ENCODE measurements at regions not wholly inside any gene's neighbourhood (a gene's known extent, or its start where the extent isn't known, plus 50 kb on each side); places are given as distances from the start of the nearest gene placed in this dataset.

DNA sequence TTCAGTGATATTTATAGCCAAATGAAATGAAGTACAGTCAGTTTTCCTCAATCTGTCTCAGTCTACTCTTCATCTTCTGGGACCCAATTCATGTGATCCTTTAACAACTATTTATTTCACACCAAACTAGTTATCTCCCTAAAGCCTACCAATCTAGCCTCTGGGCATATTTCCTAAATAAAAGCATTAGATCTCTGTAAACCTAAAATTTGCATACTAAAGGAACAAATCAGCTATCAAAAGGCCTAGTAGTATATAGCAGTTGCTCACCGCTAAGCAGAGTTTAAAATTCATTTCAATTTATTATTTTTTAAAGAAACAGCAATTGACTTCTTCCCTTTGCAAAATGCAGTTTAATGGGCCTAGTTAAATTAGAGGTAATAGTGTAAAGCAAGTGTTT, 280.2 kb downstream of the ZEB2 start:
- no peak for DNase-seq

DNA sequence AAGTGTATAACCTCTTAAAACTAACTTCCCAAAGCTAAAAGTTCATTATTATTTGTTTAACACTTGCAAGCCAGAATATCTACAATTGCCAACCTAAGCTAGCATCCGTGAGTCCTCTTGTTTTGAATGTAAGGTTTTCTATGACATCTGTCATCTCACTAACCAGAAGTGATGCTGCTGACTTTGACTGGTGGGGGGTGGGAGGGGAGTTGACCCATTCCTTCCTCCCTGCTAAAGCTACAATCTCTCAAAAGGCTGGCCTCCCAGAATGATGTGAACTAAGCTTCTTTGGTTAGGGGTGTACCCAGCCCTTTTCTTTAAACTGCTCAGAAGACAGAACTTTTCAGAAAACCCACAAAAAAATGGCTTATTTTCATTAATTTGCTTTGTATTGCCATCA, 280.6 kb downstream of the ZEB2 start:
- DNase-seq, result no peak

DNA sequence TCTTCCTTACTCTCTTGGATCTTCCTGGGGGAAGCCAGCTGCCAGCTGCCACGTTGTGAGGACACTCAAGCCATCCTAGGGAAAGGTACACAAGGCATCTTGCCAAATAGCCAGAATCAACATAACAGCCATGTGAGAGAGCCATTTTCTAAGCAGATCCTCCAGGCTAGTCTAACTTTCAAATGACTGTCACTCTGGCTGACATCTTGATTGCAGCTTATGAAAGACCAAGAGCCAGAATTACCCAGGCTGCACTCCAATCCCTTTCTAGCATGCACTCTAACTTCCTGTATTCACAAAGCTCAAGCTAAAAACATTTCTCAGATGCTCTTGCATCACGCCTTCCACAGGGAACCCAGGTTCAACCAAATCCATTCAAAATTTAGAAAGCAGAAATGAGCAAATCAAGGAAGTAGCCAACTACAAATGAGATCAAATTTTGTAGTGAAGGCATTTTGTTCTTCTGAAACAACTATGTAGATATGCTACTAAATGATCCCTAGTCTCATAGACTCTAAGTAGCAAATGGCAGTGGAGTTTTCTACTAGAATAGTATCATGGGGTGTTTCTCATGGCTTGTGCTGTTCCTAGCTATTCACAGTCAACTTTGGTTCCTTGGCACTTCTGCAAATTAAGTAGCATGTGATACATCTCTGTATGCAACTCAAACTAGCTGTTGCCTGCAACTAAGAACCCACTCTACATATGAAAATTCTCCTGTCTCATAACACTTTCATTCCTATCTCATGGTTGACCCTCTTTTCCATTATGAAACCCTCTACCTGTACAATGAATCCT, 281.9 kb downstream of the ZEB2 start:
- no peak for DNase-seq

DNA sequence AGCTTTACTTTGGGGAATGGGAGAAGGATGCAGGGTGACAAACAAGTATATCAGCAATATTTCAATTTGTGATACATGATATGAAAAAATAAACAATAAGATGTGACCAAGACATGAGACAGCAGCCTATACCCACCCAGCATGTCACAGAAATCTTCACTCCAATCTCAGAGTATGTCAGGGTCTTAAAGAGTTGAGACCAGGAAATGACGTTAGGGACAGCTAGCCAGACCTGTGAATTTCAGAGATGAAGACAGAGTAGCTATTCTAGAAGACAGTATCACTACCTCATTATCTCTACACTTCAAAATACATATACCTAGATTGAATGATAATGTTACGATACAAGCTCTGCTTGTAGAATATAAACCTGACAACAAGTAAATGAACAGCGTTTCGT, 282.8 kb downstream of the ZEB2 start:
- DNase-seq, result no peak

DNA sequence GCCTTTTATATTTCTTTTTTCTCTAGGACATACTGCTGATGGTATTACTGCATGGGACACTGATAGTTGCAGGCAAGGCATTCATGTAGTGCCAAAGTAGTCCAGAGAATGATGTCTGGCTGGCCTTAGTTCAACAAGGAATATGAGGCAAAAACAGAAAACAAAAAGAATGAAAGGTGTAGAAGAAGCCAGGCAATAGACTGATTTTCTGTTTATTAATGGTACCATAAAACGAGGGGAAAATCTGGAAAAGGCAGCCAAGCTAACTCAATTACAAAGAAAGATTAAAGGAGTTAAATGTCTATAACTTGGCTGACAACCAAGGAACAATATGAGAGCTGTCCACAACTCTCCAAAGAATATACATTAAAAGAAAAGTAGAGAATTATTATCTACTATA, 284.9 kb downstream of the ZEB2 start:
- DNase-seq, result no peak

DNA sequence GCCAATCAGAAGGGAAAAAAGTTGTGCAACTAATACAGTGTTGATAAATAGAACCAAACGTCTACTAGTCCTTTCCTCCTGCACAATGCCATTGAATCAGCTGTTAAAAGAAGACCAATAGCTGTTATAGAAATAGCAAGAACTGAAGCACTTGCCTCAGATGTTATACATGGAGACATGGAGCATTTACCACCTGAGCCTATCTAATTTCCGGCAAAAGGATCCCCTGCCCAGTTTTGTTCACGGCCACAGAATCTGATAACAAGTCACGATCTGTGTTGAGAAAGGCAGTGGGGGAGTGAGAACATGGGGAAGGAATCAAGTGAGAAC, 285.4 kb downstream of the ZEB2 start:
- DNase-seq, result no peak

DNA sequence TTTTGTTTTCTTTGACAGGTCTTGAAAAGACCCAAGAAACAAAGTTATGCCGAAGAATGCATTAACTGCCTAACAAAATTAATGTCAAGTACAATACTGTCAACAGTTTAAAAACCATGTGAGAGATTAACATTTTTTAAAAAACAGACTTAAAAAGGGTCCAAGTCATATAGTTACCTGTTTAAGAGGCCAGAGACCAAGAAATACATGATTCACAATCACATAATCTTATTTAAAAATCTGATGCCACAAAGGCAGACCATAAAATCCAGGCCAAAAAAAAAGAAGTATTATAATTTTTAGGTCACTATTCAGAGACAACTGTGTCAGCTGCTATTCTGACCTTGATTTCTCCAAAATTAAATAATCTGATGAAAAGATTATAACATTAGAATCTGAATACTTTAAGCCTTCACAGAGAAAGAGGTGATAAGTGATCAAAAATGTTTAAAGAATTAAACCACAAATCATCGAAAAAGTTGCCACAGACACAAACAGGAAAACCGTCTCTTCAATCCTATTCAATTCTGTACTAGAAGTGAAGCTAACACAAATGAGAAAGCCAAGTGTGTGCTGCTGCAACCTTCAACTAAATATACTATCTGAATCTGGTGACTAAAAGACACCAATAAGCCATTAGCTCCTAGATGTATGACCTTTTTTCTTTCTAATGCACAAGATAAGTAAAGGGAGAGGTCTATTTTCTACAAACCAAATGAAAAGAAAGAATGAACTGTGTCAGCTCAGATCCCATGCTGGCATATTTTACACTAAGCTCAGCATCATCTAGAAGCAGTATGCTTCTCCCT, 286.0 kb downstream of the ZEB2 start:
- no peak for DNase-seq

DNA sequence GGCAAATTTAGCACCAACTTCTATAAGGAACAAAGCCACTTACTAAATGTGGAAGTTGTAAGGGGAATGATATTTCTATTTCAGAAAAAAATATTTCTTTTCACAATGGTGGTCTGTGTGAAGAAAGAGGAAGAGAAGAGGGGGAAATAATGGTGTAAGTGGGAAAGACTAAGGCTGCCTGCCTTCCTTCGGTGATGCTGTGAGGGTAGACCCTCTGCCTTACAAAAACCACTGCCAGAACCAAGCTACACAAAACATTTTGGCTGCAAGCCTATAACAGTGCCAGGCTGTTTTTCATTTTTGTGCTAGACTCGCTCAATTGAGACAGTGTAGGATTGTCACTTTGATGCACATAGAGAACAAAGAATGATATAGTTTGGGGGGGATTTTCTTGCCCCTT, 286.6 kb downstream of the ZEB2 start:
- no peak for DNase-seq

DNA sequence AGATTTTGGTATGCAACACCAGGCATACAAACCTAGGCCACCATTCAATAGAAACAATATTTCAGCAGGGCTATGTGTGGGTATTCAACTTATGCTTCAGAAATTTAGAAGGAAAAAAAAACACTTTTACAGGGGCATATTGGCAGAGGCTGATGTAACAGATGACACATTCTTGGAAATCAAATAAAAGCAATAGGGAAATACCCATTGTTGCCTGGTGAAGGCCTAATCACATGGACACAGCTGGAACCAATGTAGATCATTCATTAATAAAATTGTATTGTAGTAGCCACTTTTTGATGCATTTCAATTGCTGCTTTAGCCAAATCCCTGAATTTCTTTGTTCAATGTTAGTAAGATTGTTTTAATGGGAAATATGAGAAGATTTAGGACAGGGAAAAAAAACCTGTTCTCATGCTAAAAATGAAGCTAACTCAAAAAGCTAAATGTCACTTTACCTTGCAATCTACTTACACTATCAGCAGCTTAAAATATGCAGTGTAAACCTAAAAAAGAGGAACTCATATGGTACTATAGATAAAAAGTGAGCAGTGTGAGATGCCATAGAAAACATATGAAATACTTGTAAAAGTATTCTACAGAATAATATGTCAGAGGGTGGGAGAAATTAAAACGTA, 289.4 kb downstream of the ZEB2 start:
- DNase-seq, result no peak

DNA sequence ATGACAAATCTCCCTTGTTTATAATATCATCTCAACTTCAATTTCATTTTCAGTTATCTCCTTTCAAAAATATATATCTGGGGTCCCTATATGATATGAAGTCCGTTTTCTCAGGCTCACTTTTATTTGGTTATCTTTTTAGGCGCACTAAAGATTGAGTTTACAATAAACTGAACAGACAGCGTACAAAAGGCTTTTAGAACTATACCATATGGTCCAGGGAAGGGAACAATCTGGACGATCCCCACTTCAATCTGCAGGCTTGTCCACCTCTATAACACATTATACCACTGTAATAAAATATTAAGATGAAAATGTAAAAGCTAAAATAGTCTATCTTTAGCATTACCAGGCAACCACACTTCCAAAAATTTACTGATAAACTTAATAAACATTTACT, 289.9 kb downstream of the ZEB2 start:
- no peak for DNase-seq

DNA sequence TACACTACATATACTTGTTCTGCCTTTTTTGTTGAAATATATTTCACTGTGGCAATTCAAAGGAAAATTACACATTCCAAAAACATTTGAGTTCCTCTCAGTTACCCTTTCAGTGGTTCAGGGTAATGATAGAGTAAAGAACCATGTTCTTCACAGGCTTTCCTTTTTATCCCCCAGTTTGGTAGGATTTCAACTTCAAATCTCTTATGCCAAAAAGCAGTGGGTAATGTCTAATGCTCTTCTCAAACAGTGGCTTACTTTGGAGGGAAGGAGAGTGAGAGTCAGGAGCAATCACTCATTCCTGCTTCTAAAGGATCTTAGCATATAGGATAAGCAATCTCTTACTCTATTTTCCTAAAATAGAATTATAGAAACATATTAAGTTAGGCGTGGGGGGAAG, 290.6 kb downstream of the ZEB2 start:
- no peak for DNase-seq

DNA sequence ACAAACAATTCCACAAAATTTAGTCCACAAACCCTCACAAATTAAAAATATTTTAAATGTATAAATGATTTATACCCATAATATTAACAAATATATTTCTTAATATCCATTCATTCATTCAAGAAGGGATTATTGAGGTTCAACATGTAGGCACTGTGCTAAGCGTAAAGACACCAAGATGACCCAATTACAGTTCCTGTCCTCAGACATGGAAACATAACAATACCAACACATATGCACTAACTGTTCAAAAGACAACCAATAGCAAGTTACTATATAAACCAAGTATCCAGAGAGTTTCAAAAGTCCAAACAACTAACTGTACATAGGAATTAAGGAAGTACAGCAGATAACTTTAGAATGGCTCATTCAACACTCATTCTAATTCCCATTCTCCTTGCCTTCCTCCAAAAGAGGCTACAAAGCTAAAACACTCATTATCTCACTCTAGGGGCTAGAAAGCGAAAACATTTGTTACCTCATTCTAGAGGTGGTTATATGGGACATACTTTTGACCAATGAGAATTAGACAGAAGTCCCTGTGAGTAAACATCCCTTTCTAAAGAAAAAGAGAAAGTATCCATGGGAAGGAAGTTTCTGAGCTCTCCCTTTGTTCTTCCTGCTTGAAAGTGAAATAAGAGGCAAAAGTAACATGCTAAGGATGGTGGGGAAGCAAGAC, 292.4 kb downstream of the ZEB2 start:
- DNase-seq, result no peak

DNA sequence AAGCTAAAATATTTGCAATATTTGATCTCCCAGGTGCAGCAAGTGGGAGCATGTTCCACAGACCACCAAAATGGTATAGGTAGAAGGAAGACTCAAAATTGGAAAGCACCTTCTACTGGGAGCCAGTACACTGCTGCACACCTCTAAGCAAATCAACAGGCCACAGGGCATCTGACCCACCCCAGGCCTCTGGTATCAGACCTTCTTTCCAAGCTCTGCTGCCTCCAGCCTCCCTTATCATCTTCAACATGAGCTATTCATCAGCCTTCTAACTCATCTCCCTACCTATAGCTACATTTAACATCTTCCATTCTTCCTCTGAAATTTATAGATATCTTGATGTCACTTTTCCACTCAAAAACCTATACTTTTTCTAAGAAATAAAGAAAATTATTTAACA, 294.8 kb downstream of the ZEB2 start:
- no peak for DNase-seq

DNA sequence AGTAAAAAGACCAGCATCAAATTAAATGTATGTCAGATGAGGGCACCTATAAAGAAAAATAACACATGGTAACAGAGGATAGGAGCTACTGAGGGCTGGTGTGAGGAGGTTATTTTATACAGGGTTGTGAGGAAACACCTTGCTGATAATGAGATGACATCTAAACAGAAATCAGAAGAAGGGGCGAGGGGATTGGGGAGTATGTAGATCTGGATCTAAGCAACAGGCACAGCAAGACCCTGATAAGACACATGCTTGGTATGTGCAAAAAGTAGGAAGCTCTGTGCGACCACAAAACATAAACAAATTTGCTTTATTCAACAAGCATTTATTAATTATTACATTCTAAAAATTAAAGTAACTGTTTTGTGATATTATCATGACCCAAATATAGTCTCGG, 295.4 kb downstream of the ZEB2 start:
- no peak for DNase-seq

DNA sequence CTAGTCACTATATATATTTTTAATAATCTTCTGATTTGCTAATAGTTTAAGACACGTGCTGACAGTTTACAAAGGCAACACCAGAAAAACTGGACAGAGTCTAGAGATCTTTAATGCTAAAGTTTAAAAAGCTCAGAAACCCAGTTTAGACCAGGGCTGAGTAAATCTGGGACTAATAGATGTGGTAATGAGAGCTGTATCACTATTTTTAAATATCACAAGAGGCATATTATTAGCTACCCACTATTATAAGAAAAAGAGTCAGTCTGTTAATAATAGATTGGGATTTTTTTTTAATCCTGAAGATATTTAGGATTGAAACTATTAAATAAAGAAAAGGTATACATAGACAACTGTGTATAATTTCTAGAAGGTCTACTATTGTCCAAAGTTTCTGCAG, 299.9 kb downstream of the ZEB2 start:
- no peak for DNase-seq

DNA sequence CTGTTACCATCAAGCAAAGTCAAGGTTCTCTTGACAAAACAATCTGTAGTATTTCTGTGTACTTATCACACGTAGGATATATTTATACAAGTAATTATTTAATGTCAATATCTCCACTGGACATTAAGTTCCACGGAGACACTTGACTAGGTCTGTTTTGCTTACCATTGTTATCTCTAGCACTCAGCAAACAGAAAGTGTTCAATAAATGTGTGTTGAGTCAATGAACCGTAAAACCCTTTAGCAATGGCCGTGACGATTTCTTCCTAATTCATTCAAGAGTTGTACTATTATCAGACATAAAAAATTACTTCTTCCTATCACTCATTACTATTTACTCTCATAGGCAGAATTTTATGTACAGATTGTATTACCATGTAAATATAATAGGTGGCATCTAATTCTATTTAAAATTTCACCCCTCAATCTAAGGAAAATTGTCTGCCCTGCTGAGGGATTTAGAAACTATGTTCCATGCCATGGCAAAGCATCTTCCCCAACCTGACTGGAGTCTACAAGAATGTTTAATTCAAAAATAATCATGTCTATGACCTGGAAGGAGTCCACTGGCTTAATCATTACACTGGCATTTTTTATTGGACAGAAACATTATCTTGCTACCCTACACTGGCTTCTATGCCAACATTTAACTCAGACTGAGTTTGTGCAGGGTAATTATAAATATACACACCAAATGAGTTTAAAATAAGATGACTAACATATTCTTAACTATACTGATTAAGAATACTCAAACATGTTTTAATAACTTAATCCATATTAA, 301.9 kb downstream of the ZEB2 start:
- no peak for DNase-seq

DNA sequence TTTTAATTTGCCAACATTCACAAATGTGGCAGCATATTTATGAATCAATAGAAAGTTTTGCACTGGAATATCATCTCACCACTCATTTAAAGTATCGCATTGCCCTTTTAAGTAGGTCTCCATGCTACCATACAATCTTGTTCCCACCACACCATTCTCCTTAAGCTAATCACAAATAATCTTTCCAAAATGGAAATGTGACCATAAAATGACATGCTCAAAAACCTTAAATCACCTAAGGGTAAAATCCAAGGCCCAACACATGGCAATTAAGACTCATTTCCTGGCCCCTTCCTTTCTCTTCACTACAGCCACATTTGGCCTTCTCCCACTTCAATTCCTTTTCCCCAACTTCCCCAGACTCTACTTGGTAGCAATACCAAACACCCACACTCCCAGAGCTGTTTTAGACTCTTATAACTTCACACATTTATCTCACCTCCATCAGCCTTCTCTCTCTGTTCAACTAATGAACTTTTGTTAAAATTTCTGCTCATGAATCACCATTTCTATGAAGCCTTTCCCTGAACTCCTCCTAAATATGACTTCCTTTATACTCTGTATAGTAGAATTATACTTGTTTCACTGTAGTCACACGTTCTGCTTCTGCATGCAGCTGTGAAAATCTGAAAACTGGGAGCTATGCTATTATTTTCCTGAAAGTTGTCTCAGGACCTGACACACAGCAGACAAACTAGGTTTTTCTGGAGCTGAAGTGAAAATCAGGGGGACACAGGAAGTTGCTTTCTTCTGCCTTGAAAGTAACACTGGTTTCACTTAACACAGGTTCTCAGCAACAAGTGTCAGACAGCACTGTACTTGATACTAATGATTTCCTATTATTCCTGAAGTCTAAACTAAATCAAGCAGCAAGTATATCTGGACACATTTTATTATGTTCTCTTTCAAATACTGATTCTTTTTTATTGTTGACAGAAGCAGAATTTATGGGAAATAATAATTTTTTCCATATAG, 303.9 kb downstream of the ZEB2 start:
- no peak for DNase-seq

DNA sequence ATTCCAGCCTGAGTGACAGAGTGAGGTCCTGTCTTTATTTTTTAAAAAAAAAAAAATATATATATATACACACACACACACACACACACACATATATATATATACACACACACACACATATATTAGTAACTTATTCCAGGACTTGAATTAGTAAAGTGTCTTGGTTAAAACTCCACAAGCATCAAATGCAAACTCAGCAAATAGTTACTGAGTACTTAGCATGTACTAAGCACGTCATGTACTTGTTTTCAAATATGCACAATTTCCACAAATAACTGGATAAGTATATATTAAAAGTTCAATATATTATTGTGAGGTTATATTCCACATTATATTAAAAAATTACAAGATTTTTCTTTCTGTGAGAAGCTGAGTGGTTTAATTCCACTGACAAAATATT, 304.7 kb downstream of the ZEB2 start:
- no peak for DNase-seq

DNA sequence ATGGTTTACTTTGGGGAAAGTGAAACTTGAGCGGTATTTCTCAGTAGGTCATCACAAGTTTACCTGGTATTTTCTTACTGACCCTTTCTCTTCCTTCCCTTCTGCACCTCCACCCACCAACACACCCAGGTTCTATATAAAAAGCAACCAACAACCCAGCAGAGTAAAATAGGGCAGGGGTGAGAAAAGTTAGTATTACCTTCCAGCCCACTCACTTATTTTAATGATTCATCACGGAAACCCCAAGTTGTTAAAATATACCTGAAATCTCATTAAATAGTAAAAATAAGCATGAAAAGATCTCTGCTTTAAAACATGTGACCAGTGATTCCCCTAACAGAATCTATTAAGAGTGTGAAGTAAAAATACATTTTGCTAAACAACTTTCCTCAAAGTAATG, 306.1 kb downstream of the ZEB2 start:
- DNase-seq, result no peak

DNA sequence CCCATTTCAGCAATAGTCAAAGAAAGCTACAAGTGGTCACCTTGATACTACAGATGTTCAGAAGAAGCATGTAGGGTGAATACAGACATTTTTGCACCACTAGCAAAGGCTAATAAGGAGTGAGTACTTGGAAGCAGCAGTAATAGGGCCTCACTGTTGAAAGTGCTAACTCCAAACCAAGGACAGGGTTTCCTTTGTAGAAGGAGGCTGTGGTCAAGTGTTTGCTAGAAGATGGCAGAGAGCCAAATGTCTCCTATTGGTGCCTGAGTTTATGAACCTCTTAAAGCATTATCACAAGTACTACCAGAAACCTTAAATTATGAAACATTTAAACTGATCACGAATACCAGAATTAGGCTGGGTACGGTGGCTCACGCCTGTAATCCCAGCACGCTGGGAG, 308.1 kb downstream of the ZEB2 start:
- DNase-seq, result no peak

DNA sequence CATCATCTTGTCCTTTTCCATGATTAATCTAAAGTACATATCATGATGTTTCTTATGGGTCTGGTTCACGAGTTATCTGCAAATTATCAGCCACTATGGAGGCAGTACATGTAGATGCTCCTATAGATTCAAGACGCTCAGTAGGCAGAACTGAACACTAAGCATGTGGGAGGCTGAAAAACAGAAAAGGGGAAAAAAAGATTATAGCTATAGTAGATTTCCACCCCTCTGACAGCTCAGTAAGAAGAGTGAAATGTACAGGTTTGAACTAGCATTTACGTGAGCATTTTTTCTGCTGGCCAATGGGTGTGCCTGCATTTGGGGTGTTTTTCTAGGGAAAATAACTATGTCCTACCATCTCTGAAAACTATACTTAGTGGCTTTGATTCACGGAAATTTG, 308.9 kb downstream of the ZEB2 start:
- DNase-seq, result no peak

DNA sequence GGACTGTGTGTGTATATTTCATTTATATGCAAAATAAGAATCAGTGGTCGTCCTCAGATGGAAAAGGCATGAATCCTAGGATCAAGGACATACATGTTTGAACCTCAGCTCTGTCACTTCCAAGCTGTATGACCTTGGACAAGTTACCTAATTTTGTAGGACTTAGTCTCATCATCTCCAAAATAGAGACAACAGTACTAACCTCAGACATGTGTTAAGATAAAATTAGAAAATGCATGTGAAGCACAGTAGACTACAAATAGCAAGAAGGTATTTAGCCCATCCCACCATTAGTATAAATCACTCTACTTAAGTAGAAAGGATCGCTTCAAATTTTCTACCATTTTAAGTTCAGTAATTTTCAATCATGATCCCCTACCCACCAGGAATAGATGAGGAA, 309.8 kb downstream of the ZEB2 start:
- DNase-seq, result no peak

All from activated T-cell treated with anti-CD3 and anti-CD28 coated beads for 4 hours (primary cell).